RWPE1 (cell line): ENCODE measurements at regions not wholly inside any gene's neighbourhood (a gene's known extent, or its start where the extent isn't known, plus 50 kb on each side); places are given as distances from the start of the nearest gene placed in this dataset.
A peak's percentile ranks its signal among the peaks of the same experiment; 100 is the strongest.

Experiments
- CTCF ChIA-PET: fragments of 350-600 bp; sonication (Branson Sonifier 250); formaldehyde crosslinking; extraction: SDS; loops from one replicate; lab custom pipeline; 2021; lab: Yijun Ruan, JAX
- POLR2A ChIA-PET: fragments of 400-600 bp; formaldehyde crosslinking; extraction: SDS; loops from one replicate; lab custom pipeline; 2020; ENCODE audit warnings: antibody characterized with exemption; ENCODE audit not compliant: low non-redundant PET; lab: Yijun Ruan, JAX
- DNase-seq: peaks from one replicate; pipeline ENCODE4 v3.0.0; 2012; ENCODE audit warnings: low spot score
- H3K27ac ChIP-seq: fragments of 450-650 bp; 2 replicates; pipeline ENCODE4 v1.5.1; 2017
- CTCF ChIP-seq: fragments of 450-650 bp; conservative IDR thresholded peaks from 2 replicates; pipeline ENCODE4 v1.5.1; 2017; ENCODE audit warnings: low read depth, mild to moderate bottlenecking

GRCh38 chr3:194986208-194987043 lies 284.5 kb downstream of the XXYLT1 start:
- ChIA-PET CTCF (interaction anchor here (0.5 to 1.5 kb wide), 3 partner anchors 15 to 295 kb away, joined by 3 to 4 read pairs (median 3); no protein-coding TSS in a partner anchor), POLR2A (no interaction called here)
- H3K27ac ChIP-seq = peak overlapping the region; percentile 36
- peak; percentile 69 for DNase-seq
- no peak for TF ChIP-seq CTCF

- ChIA-PET CTCF (no interaction called here), POLR2A (no interaction called here)
- no peak overlapping the region for H3K27ac ChIP-seq
- TF ChIP-seq CTCF = no peak
- DNase-seq = no peak
Measured at GRCh38 chr3:194987571-194988494, 283.1 kb downstream of the XXYLT1 start.

GRCh38 chr3:194988495-194989165 lies 282.3 kb downstream of the XXYLT1 start:
- DNase-seq = no peak
- H3K27ac ChIP-seq = no peak overlapping the region
- ChIA-PET POLR2A (no interaction called here), CTCF (no interaction called here)
- TF ChIP-seq CTCF = no peak

GRCh38 chr3:194989241-194989640 lies 281.7 kb downstream of the XXYLT1 start:
- ChIA-PET CTCF (no interaction called here), POLR2A (no interaction called here)
- no peak for TF ChIP-seq CTCF
- DNase-seq = no peak
- H3K27ac ChIP-seq = no peak overlapping the region

- ChIA-PET CTCF (no interaction called here), POLR2A (no interaction called here)
Measured at GRCh38 chr3:194990454-194991337, 280.3 kb downstream of the XXYLT1 start.

More at GRCh38 chr3:194990454-194991337, 280.3 kb downstream of the XXYLT1 start:
- no peak overlapping the region for H3K27ac ChIP-seq
- TF ChIP-seq CTCF = no peak
- DNase-seq = no peak
